ENCODE measurements at regions not wholly inside any gene's neighbourhood (a gene's known extent, or its start where the extent isn't known, plus 50 kb on each side); places are given as distances from the start of the nearest gene placed in this dataset.
"Not testable (repeated sequence)": the region's sequence is repeated elsewhere in the genome, so short reads cannot be mapped to it uniquely, and the experiment has no call there.

GRCh38 chr4:38529189-38530115 is 134.5 kb upstream of the KLF3 start:
- no peak for FAIRE-seq

DNA sequence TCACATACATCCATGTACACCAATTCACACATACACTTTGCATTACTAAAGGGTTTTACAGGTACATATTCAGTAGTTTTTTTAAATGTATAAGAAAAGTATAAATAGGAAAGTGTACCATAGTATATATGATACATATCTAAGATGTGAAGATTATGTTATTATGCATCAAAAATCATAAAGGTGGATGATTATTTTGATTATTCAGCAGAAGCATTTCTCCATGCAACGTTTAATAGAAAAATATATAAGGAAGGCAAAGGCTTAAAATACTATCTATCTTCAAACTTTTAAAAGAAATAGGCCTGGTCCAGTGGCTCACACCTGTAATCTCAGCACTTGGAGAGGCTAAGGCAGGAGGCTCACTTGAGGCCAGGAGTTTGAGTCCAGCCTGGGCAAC is 133.5 kb upstream of the KLF3 start:
- FAIRE-seq = peak; percentile 43

GRCh38 chr4:38531141-38531727 is 132.8 kb upstream of the KLF3 start:
- FAIRE-seq = no peak

DNA sequence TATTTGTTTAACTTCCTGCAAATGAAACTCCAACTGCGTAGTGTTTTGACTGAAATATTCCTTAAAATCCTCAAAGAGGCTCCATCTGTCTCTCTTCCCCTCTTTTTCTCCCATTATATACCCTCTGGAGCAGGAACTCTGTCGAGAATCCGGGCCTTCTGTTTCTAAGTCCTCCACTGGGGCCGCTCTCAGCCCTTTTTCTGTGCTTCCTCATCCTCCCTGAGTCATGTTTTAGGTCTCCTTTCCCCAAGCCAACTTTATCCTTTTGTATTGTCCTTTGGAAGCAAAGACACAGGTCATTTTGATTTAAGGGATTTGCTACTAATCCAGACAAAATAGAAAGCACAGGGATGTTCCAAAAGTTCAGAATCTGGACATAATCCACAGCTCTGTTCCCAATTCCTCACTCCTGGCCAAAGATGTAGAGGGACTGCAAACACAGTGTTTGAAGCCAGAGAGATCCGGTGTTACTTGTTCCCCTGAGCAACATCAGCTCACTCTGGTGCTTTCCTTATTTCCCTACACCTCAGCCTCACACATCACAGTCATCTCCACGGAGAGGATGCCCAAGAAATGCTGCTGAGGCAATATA is 131.0 kb upstream of the KLF3 start:
- no peak for FAIRE-seq

DNA sequence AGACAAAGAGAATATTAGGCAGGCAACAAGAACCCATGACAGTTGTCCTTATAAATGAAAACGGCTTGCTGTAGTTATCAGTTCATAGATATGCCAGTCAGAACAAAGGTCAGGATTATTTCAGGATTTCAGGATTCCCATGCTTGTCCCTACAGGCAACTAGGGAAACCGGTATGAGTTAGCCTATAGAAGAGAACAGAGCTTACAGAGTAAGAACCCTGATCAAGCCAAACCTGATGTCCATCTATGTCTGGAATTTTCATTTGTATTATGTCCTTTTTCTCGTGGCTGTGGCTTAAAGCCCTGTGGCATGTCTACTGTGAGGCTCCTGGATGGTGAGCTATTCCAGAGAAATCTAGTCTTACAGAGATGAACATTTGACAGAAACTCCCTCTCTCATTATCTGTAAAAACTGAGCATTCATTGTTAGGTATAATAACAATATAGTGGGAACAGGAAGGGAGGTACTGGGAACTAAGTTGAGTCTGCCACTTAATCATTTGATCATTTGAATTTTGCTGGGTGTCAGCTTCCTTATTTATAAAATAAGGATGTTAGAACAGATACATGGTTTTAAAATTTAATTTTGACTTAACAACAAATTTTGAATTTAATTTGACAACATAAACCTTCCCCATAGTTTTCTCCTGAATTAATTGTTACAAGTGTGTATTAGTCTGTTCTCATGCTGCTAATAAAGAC is 129.5 kb upstream of the KLF3 start:
- peak; percentile 79 for FAIRE-seq

GRCh38 chr4:38535071-38535470 is 128.9 kb upstream of the KLF3 start:
- FAIRE-seq = not testable (repeated sequence)

DNA sequence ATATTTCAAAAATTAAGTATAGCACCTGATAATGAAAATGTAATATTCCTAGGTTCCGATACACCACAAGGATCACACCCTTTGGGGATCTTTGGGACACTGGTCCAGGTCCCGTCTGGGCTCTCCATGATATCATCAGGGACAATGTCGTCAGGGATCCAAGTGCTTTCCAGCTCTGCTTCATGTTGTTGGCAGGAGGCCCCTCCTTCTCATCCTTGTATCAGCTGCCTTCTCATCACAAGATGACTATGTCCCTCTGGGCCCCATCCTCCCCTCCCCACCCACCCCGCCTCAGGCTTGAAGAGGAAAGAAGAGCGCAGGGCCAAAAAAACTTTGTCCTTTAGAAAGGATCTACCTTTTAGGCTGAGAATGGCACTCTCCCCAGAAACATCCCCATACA is 128.3 kb upstream of the KLF3 start:
- no peak for FAIRE-seq

DNA sequence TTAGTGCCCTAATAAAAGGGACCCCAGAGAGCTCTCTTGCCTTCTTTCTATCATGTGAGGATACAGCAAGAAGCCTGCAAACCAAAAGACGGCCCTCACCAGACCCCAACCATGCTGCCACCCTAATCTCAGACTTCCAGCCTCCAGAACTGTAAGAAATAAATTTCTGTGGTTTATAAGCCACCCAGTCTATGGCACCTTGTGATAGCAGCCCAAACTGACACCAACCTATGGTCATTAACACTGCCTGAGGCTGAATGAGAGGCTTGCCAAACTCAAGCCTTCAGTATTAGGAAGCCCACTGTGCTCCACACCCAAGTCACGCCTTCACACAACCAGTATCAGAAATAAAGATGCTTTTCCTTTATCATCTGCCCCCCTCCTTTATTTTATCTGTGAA is 127.3 kb upstream of the KLF3 start:
- FAIRE-seq = no peak

DNA sequence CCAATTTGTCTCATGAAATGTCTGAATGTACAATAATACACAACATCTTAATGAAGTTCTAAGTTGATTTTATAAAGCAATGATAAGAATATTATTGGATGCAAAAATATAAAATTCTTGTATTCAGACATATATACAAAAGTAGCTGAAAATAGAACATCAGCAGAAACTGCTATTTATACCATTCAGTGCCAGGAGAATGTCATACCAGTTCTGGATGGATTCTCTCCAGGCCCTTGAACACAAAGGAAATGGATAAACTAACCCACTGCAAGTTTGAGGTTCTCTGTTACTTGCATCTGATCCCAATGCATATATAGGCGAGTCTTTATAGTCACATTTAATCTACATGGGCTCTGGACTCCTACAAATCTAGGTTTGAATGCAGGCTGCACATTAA is 126.3 kb upstream of the KLF3 start:
- no peak for FAIRE-seq

GRCh38 chr4:38538517-38538916 is 125.5 kb upstream of the KLF3 start:
- no peak for FAIRE-seq

DNA sequence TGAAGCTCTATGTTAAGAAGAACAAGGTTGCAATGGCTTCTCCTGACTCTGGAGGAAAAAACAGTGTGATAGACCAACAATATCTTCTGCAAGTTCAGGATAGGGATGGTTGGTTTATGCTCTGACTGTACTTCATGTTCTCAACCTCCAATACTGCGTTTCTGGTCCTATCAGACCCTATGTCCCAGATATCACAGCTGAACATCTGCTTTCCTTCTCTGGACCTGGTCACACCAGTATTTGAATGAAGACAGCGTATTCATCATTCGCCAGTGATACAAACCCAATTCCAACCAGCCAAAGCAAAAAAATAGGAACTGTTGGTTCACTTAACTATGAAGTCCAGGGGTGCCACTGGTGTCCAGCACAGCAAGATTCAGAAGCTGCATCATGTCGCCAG is 124.5 kb upstream of the KLF3 start:
- no peak for FAIRE-seq

- no peak for FAIRE-seq
Measured at GRCh38 chr4:38547052-38547451, 116.9 kb upstream of the KLF3 start.

- no peak for FAIRE-seq
Measured at GRCh38 chr4:38548256-38548655, 115.7 kb upstream of the KLF3 start.

GRCh38 chr4:38559374-38559773 is 104.6 kb upstream of the KLF3 start:
- no peak for FAIRE-seq

DNA sequence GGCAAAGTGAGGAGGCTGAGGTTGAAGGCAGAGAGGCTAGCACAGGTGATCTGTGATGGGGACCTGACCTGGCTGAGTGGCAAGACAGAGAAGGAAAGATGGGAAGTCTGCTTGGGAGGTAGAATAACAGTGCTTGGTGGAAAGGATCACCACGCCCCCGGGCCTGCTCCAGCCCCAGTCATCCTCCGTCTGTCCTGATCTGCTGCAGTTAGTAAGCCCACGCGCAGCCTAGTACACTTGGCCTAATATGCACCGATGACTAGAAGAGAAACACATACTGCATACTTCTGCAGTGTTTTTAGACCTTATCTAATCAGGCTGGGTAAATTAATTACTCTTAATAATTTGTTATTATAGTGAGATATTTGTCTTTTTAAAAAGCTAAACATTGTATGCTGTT is 103.7 kb upstream of the KLF3 start:
- FAIRE-seq = no peak

DNA sequence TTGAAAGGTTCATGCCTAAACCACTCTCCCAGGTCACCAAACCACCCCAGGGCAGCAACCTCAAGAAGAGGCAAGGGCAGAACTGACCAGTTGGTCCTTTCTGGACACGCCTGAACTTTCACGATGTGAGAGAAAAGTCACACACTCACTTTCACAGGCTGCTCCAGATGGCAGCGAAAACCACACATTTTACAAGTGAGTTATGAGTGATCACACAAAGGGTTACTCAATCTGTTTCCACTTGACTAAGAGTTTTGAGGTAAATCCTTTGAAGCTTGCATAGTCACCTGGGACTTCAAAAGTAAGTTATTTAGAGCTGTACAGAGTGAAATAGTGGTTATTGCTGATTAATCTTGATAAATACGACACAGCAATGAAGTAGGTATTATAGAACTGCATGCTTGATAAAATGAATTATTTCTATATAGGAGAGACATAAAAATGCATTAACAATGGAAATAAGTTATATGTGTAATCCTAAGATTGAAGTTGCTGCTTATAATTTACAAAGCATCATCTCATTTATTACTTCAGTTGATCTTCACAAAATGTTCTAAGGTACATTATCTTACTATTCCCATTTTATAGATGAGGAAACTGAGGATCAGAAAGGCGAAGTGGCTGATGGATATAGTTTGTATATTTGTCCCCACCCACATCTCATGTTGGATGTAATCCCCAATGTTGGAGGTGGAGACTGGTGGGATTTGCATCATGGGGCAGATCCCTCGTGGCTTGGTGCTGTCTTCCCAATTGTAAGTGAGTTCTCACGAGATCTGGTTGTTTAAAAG is 103.0 kb upstream of the KLF3 start:
- FAIRE-seq = no peak

DNA sequence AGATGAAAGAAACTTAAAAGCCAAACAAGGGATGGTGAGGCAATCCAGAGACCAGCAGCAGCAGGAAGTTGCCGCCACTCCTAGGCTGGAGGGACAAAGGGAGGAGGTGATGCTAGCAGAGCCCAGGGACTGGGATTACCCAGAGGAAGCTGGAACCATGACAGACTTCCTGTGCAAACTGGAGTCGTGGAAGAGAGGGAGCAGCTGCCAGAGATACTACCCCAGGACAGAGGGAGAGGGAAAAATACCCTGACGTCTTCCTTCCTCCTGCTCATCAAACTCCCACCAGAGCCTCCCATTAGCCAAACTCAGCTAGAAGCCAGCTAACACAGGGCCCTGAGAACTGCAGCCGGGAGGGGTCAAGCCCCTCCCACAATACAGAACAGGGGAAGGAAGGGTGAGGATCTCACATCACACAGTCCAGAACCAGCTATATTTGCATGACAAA is 101.2 kb upstream of the KLF3 start:
- FAIRE-seq = no peak

DNA sequence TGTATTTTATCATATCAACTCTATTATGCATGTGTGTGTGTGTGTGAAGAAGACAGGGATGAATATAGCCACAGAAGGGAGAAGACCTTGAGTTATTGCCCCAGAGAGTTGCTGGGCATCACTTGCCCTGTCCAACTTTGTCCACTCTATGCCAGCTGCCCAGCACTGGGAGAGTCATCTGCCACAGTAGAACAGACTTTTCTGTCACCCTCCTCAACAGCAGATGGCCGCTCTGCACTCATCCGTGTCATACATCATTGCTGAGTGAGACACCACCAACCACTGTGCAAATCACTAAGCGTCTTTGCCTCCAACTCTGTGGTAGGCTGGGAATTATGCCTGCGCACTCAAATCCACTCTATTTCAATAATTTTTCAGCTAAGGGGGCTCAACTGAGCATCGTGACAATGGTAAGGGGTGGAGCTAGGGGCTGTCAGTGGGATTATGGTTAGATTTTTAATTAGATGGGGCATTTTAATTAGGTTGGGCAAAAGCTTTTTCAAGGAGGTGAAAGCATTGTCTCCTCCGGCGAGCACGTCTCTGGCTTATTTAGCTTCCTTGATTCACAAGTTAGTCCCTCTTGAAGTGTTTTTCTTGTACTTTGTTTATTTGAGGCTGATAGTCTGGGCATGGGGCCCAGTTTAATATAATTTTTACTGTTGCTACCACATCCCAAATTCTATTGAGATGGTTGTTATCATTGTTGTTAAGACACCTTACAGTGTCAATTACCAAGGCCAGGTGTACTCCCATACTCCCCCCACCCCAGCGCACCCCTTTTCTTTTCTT is 100.1 kb upstream of the KLF3 start:
- FAIRE-seq = no peak

DNA sequence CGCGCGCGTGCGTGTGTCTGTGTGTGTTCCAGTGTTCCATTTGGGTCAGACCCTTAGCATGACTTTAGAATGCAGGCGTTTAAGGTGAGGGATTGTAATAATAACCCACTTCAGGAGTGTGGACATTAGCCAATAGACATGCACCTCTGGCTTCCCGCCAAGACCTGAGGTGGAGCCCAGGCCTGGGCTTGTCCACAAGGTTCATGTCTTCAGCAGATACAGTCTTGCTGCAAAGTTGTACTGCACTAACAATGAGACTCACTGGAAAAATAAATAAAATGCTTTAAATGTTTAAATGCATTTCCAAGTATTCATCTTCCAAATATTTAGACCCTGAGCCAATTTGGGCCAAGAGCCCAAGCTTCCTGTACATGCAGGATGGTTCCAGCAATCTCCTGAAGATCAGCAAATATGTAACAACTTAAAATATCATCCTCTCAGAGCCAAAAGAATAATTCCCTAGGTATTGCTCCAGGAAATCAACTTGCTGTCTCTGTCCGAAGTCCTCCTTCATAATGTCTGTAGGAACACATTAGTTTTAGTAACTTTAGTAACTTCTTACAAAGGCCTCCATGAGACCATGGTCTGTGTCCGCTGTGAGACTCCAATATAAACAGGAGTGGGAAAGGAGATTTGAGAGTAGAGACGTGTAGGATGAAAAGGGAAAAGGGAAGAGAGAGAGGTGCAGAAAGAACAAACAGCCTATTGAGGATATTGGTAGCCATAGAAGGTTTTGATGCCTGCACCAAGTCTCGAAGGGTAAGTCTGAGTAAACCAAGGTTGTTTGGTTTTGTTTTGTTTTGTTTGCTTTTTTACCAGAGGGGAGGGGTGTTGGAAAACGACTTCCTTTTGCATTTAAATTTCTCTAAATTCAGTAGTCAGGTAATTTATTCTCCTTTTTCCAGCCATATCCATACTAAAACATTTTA is 98.5 kb upstream of the KLF3 start:
- no peak for FAIRE-seq

DNA sequence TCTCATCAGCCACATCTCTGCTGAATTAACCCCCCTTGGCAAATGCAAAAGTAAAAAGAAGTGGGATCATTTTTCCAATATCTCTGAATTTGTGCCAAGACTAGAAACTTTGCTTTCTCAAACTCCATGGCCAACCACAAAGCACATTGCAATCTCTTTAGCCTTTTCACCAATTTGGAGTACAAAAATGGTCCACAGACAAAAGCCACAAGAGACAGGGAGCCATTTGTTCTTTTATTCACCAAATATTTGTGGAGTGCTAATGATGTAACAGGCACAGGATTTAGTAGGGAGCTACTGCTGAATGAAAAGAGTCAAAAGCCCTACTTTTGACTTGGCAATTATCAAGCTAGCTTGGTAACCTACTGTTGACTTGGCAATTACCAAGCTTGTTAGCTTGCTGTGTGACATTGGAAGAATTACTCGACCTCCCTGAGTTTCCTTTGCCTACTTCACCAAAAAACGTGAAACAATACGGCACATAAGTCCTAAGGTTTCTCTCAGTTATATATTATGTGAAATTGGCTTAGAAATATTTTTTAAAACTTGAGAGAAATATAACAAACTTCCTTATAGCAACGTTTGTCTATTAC is 97.1 kb upstream of the KLF3 start:
- FAIRE-seq = no peak
